NB4 (cell line): ENCODE measurements at regions not wholly inside any gene's neighbourhood (a gene's known extent, or its start where the extent isn't known, plus 50 kb on each side); places are given as distances from the start of the nearest gene placed in this dataset.
"Not testable (repeated sequence)": the region's sequence is repeated elsewhere in the genome, so short reads cannot be mapped to it uniquely, and the experiment has no call there.

Source experiments
- POLR2A ChIP-seq: IDR thresholded peaks from 2 replicates; pipeline ENCODE4 v1.6.1; 2011; ENCODE audit warnings: mild to moderate bottlenecking; ENCODE audit not compliant: insufficient read length; ENCODE audit errors: extremely low read depth
- TF ChIP-seq, protein P1 (sequence below): IDR thresholded peaks from one replicate; pipeline ENCODE4 v1.5.1; 2012; ENCODE audit warnings: low read depth, low read length

DNA sequence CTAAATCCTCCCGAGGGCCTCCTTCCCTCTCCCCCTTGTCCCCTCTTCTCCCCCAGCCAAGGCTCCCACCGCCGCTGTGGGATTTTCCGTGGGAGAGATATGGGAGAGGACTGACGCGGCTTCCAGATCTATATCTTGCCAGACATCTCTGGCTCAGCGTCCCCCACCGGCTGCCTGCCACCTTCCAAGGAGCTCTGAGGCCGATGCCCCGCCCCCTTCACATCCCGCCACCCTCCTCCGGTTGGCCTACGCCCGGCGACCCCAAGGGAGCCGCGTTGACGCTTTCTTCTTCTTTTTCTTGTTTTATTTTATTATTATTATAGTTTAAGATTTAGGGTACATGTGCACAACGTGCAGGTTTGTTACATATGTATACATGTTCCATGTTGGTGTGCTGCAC, 352.2 kb upstream of the DEFB115 start:
- TF ChIP-seq, protein P1, sequence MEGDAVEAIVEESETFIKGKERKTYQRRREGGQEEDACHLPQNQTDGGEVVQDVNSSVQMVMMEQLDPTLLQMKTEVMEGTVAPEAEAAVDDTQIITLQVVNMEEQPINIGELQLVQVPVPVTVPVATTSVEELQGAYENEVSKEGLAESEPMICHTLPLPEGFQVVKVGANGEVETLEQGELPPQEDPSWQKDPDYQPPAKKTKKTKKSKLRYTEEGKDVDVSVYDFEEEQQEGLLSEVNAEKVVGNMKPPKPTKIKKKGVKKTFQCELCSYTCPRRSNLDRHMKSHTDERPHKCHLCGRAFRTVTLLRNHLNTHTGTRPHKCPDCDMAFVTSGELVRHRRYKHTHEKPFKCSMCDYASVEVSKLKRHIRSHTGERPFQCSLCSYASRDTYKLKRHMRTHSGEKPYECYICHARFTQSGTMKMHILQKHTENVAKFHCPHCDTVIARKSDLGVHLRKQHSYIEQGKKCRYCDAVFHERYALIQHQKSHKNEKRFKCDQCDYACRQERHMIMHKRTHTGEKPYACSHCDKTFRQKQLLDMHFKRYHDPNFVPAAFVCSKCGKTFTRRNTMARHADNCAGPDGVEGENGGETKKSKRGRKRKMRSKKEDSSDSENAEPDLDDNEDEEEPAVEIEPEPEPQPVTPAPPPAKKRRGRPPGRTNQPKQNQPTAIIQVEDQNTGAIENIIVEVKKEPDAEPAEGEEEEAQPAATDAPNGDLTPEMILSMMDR = not testable (repeated sequence)
- TF ChIP-seq POLR2A = not testable (repeated sequence)
